ENCODE measurements at regions not wholly inside any gene's neighbourhood (a gene's known extent, or its start where the extent isn't known, plus 50 kb on each side); places are given as distances from the start of the nearest gene placed in this dataset.

DNA sequence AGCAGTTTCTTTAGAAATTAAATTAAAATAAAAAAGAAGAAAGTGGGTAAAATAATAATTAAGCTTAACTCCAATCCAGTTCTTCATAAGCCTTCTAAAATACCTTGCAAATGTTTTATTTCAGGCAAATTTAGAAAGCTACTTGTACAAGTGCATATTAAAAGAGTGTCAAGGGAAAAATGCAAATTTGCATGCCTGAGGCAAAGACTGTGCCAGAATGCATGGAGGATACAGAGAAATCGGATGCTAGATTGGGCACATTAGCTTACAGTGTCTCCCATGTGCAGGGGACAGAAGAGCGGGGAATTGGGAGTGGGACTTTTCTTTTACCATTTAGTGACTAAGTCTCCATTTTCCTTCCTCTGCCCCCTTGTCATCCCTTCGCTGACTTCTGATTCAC is 173.0 kb upstream of the NWD2 start:
- no peak for DNase-seq (ENCODE audit: low read depth in 2 of 2)

DNA sequence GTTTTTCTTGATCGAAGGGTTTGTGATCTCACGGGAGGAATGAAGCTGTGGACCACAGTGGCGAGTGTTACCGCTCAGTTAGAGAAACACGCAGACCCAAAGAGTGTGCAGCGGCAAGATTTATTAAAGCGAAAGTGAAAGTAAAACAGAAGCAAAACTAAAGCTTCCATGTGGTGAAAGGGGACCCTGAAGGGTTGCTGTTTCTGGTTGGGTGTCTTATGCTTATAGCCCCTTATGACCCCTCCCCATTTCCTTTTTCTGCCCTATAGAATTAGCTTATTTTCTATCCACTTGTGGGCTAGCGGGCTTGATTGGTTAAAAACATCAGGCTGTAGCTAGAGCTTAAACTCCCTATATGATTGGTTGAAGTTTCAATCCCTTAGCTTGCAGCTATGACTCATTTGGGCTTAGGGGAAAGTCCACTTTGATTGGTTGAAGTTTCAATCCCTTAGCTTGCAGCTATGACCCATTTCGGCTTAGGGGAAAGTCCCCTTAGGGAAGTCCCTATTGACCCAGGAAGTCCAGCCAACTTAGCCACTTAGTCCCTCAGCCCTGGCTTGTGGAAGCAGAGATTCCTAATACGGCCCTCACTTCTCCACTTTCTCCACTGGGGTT is 171.2 kb upstream of the NWD2 start:
- no peak for DNase-seq (ENCODE audit: low read depth in 2 of 2)

DNA sequence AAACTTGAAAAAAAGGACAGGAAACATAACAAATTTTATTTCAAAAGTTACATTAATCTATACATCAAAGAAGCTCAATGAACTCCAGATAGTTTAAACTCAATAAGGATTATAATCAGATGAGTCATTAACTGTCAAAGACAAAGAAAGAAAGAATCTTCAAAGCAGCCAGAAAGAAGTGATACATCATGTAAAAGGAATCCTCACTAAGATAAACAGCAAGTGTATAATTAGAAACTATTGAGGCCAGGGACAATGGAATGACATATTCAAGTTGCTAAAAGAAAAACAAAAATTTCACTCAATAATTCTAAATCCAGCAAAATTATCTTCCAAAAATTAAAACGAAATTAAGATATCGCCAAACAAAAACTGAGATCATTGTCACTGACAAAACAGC is 161.6 kb upstream of the NWD2 start:
- DNase-seq (ENCODE audit: low read depth in 2 of 2): no peak

DNA sequence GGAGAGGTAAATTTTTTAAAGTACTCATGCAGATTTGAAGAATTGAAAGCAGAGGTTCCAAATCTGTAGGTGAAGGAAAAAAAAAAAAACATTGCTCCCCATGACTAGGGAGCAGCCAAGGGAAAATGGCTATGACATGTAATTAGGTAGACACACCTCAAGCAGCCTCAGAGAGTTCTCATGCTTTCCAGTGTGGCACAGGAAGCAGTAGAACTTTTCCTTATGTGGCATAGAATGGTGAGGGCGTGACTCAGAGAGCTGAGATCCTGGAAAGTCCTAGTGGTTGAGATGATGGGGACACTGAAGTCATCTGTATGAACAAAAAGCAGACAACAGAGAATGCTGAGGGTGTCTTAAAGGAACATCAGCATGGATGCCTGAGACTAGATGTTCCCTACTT is 148.6 kb upstream of the NWD2 start:
- DNase-seq (ENCODE audit: low read depth in 2 of 2): no peak

DNA sequence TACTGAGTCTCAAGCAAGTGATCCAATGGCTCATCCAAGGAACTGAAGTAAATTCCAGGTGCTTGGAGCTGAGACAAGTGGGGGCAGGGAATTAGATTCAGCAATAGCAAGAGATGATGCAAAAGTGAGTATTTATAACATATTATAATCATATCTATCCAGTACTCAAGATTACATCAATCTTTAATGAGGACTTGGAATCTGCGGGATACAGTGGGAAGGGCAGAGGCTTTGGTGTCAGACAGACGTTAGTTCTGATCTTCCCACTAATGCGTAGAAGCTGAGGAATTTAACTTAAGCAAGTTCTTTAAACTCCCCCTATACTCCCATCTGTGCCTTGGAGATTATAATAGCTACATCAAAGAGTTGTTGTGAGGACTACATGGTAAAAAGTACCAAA is 143.4 kb upstream of the NWD2 start:
- DNase-seq (ENCODE audit: low read depth in 2 of 2): no peak

DNA sequence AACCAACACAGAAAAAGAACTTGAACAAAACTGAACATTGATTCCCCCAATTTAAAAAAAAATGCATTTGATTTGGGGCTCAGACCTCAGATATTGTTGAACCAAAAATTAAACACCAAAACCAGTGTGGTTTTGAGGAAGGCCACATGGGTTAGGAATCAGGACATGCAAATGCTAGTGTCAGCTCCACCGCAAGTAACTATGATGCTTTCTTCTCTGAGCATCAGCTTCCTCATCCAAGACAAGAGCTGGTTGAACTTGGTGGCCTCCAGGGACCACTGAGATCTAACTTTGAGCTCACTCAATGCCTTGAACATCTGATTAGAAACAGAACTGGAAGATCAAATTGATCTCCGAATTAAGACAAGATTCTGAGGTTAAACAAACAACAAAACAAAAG is 142.9 kb upstream of the NWD2 start:
- no peak for DNase-seq (ENCODE audit: low read depth in 2 of 2)

DNA sequence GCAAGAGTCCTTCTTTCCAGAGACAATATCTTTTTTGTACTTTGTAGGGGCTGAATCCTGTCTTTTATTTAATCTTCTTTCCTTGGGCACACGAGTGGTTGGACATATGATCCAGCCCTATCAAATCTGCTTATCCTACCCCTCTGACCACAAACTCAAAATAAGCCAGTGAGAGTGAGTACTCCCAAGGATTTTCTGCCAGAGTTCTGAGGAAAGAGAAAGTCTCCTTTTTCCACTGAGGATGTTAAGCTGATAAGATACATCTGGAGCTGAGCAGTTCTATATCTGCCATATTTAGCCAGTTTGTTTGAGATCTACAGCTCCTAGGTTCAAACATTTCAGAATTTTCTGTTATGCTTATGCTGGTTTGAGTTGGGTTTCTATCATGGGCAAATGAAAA is 134.8 kb upstream of the NWD2 start:
- no peak for DNase-seq (ENCODE audit: low read depth in 2 of 2)

DNA sequence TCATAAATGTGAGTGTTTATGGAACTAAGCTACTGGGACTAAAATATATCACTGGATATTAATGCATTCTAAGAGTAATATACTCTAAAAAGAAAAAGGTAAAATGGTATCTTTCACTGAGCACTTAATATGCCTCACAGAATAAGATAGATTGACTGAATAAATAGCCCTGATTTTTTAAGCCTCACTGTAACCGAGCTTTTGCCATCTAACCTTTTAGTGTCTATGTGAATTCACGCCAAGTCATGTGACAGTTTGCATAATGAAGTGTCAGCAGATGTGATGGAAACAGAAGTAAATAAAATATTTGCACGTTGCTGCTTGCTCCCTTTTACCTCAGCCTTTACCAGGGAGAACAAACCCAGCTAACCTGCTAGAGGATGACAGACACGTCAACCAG is 119.7 kb upstream of the NWD2 start:
- no peak for DNase-seq (ENCODE audit: low read depth in 2 of 2)

DNA sequence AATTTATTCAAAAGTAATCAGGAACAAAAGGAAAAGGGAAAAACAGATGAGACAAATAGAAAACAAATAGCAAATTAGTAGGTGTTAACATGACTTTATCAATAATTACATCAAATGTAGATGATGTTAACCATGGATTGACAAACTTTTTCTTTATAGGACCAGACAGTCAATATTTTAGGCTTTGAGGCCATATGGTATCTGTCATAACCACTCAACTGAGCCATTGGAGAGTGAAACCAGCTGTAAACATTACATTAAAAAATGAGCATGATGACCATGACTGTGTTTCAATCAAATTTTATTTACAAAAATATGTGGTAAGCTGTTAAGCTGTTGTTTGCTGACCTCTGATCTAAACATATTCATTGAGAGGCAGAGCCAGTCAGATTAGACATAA is 118.5 kb upstream of the NWD2 start:
- DNase-seq (ENCODE audit: low read depth in 2 of 2): no peak

DNA sequence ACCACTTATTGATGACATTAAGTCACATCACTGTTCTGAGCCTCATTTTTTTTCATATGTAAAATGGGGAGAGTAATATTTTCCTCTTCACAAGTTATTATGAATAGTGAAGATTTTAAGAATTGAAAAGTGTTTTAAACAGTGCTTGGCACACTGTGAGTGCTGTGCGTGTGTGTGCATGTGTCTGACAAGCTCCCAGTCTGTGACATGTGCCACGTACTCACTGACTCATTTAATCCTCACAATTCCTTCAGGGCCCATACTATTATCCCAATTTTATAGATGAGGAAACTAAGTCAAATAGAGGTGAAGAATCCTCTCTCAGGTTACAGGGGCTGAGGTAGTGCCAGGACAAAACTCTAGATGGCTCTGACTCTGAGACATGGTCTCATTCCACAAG is 114.1 kb upstream of the NWD2 start:
- no peak for DNase-seq (ENCODE audit: low read depth in 2 of 2)

DNA sequence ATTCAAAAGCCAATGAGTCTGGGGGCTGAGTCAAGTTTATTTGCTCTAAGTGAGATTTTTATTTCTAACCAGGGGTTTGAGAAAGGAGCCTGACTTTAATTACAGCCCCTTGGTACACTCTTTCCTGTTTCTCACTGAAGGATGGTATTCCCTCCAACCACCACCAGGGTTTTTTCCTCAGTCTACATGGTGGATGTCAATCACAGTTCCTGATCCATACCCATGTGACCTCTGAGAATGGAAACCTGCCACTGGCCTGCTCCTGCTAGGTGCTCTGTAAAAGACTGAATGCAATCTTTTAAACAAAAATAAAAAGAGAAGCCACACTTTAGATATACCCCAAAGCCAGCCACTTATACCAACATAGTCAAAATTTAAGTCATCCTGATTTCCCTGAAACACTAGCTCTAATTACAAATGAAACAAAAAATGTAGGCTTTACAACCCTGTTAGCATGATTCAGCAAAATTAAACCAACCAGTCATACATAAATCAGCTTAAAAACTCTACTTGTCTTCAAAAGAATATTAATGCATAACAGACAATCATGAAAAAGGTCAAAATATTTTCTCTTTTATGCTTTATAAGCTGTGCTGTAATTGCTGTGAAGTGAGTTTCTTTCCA is 112.1 kb upstream of the NWD2 start:
- DNase-seq (ENCODE audit: low read depth in 2 of 2): no peak

DNA sequence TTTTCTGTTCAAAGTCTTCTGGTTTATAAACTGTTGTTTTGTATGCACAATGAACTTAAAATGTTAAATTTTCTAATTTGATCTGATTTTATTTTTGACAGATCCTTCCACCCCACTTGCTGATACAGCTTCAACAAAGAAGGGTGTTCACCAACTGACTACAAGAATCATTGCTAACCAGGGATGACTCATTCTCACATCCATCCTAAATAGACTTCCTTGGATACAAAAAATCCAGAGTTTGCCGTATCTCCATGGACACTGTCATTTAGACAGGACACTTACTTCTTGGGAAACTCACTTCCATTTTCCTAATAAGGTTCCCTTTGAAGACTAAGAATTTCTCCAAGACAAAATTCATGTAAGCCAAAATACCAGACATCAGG is 111.6 kb upstream of the NWD2 start:
- DNase-seq (ENCODE audit: low read depth in 2 of 2): no peak

DNA sequence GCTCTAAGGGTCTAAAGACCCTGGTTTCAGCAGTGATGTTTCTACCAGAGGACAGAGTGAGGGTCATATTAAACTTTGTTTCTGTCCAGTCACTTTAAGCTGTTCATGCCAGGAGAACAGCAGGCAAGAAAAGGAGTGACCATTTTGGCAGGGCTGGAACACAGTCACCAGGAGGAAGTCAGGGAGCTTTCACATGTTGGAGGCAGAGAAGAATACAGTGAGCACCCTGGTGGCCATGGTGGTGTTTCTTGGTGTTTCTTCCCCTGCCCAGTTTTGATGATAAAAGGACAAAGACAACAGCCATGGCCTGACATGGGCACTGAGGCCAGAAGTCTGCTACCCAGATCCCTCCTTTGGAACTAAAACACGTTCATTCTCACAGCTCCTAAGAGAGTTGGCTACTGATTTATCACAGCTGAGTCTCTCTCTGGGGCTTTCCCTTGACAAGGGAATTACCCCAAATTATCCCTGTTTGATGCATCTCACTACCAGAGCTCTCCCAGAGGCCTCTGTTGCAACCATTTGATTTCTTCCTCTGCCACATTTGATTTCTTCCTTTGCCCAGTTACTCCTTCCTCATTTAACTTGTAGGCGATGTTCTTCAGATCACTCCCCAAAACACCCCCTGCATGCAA is 106.4 kb upstream of the NWD2 start:
- DNase-seq (ENCODE audit: low read depth in 2 of 2): no peak

DNA sequence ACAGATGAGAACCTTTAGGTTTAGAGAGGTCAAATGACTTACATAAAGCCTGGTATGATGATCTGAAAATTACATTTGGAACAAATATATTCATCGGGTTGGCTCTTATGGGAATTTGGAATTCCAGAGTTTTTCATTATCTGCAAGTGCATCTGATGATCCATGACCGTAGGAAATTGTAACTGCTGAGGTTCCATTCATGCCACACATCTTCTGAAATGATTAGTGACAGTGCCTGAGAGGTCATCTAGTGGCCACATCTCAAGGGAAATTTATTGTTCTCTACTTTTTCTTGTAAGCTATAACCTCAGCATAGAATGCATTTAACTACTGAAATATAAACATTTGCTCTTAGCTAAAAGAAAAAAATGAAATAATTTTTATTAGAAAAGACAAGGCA is 105.8 kb upstream of the NWD2 start:
- DNase-seq (ENCODE audit: low read depth in 2 of 2): no peak

DNA sequence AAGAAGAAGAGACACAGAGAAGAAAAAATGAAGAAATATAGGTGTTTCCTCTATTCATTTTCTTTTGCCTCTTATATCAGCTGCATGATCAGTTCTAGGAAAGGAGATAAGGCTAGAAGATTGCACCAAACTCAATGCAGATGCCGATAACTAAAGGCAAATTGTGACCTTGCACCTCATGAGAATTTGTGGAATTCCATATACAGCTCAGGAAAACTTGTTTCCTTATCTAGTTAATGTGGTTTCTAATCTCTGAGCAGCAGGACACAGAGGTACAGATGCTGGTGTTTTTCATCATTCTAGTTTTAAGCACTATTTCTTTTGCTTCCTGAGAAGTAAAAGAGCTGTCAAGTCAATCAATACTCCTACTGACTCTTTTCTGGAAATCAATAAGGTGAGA is 104.6 kb upstream of the NWD2 start:
- DNase-seq (ENCODE audit: low read depth in 2 of 2): no peak

DNA sequence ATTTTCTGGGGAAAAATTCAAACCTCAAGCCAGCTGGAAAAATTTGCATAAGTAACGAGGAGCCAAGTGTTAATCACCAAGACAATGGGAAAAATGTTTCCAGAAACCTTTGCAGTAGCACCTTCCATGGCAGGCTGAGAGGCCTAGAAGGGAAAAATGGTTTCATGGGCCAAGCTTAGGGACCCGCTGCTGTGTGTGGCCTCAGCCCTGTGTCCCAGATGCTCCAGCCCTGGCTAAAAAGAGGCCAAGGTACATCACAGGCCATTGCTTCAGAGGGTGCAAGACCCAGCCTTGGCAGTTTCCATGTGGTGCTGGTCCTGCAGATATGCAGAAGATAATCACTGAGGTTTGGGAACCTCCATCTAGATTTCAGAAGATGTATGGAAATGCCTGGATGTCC is 98.3 kb upstream of the NWD2 start:
- DNase-seq (ENCODE audit: low read depth in 2 of 2): no peak

DNA sequence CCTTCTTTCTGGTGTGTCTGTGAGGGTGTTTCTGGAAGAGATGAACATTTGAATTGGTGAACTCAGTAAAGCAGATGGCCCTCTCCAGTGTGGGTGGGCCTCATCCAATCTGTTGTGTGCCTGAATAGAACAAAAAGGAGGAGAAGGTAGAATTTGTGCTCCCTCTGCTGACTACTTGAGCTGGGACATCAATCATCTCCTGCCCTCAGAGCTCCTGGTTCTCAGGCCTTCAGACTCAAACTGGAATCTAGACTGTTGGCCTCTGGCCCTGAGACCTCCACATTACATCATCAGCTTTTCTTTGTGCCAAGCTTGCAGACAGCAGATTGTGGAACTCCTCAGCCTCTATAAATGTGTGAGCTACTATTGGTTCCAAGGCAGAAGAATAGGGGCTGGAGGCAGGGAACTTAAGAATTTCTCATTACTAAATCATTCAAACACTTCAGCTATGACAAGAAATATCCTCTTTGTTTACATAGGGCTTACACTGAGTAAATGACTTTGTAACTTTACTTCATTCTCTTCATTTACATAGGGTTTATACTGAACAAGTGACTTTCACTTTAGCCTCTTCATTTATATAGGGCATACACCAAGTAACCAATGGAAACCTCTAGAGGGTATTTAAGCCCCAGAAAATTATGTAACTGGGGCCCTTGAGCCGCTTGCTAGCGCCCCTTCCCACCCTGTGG is 86.9 kb upstream of the NWD2 start:
- no peak for DNase-seq (ENCODE audit: low read depth in 2 of 2)

DNA sequence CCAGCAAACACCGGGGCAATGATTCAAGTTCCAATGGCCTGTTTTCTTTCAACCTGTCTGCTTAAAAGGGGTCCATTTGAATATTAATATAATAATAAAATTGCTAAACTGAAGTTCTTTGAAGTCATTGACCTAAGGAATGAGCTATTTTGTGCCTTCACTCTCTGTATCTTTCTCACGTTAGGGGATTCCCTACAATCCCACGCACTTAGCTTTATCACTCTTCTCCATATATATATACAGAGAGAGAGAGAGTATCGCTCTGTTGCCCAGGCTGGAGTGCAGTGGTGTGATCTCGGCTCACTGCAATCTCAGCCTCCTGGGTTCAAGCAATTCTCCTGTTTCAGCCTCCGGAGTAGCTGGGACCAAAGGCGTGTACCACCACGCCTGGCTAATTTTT is 83.9 kb upstream of the NWD2 start:
- DNase-seq (ENCODE audit: low read depth in 2 of 2): no peak

DNA sequence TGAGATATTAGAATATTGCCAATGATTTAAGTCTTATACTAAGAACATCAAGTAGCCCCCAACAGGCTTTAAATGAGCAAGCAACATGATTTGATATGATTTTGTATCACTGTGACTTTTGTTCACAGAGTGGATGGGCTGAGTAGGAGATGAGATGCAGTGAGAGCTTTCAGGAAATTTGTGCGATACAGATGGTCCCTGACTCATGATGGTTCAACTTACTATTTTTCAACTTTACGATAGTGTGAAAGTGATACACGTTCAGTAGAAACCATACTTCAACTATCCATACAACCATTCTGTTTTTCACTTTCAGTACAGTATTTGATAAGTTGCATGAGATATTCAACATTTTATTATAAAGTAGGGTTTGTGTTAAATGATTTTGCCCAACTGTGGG is 78.7 kb upstream of the NWD2 start:
- no peak for DNase-seq (ENCODE audit: low read depth in 2 of 2)

DNA sequence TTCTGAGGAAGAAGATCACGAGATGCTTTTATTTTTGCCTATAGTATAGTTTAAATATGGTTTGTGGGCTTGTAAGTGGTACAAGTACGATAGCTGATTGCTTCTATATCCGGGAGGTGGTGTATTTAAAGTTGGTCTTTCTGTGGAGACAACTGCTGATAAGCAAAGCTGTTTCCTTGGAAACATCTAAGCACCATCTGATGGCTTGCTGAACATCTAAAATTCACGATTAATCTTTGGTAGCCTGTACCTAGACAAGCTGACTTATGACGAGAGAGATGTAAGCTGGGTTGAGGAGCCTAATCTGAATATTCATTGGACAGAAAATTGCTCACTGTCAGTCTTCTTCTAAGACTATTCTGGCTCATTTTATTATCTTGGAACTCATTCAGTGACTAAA is 74.6 kb upstream of the NWD2 start:
- no peak for DNase-seq (ENCODE audit: low read depth in 2 of 2)

DNA sequence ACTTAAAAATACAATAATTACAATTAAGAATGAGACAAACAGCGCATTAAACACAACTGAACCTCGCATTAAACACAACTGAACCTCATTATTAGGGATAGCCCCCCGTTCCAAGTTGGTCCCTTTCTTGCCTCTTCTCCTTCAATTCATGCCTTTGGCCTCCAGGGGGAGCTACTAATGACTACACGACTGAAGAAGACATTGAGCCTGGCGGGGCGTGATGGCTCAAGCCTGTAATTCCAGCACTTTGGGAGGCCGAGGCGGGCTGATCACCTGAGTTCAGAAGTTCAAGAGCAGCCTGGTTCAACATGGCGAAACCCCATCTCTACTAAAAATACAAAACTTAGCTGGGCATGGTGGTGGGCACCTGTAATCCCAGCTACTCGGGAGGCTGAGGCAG is 56.4 kb upstream of the NWD2 start:
- no peak for DNase-seq (ENCODE audit: low read depth in 2 of 2)

Measured in stimulated activated CD8-positive, alpha-beta memory T cell treated with anti-CD3 and anti-CD28 coated beads, Interleukin-7, amount 100 ng/mL, for 4 hours (primary cell).